Heart right ventricle (tissue), 16 donors: ENCODE measurements at regions not wholly inside any gene's neighbourhood (a gene's known extent, or its start where the extent isn't known, plus 50 kb on each side); places are given as distances from the start of the nearest gene placed in this dataset.

Experiments
- ATAC-seq, 8 donors: fragments of 200-7000 bp; cut with Tn5 transposase; one replicate each; pipeline ENCODE4 v1.9.1; 2020; ENCODE audit warnings: mild to moderate bottlenecking in 8 of 8, moderate library complexity in 8 of 8, moderate number of reproducible peaks in 1 of 8
- DNase-seq, 2 donors: peaks; one replicate each; pipeline ENCODE4 v3.0.0-alpha.2; 2020
- H3K27ac ChIP-seq, 10 donors: fragments of 200-600 bp; sonication (generic) in 2 of 10; one replicate each; pipeline versions ENCODE4 v1.5.0 to v1.8.0; 2020 to 2022; ENCODE audit warnings: mild to moderate bottlenecking in 3 of 10
- H3K27me3 ChIP-seq, 7 donors: fragments of 200-600 bp; one replicate each; pipeline ENCODE4 v1.8.0; 2021 to 2022; ENCODE audit warnings: mild to moderate bottlenecking in 2 of 7
- H3K36me3 ChIP-seq, 9 donors: fragments of 200-600 bp; sonication (generic) in 1 of 9; one replicate each; pipeline versions ENCODE4 v1.5.0 to v1.8.0; 2020 to 2022; ENCODE audit warnings: mild to moderate bottlenecking in 2 of 9
- H3K4me1 ChIP-seq, 9 donors: fragments of 200-600 bp; sonication (generic) in 1 of 9; one replicate each; pipeline versions ENCODE4 v1.5.0 to v1.8.0; 2020 to 2022; ENCODE audit warnings: mild to moderate bottlenecking in 4 of 9
- H3K4me3 ChIP-seq, 10 donors: fragments of 200-600 bp; sonication (generic) in 2 of 10; one replicate each; pipeline versions ENCODE4 v1.5.0 to v1.8.0; 2020 to 2022; ENCODE audit warnings: mild to moderate bottlenecking in 7 of 10, moderate library complexity in 2 of 10
- H3K9me3 ChIP-seq, 11 donors: fragments of 200-600 bp in 10 of 11; sonication (generic) in 2 of 11; one replicate each; pipeline versions ENCODE4 v1.5.0 to v1.8.0; 2013 to 2022; ENCODE audit warnings: mild to moderate bottlenecking in 2 of 11, control low read depth in 1 of 11, moderate library complexity in 1 of 11
- CTCF ChIP-seq, 9 donors: fragments of 200-600 bp; sonication (generic) in 2 of 9; IDR thresholded peaks; one replicate each; pipeline versions ENCODE4 v1.5.0 to v1.8.0; 2021 to 2022; ENCODE audit warnings: antibody characterized with exemption in 9 of 9, mild to moderate bottlenecking in 5 of 9, moderate library complexity in 1 of 9
- WGBS, 2 donors: extraction: QIAGEN DNeasy Blood & Tissue Kit; methylation state at CpG; one replicate each; pipeline ENCODE4 v1.1.7; 2013; ENCODE audit warnings: inconsistent platforms in 1 of 2; 5-methylcytosine and 5-hydroxymethylcytosine counted together
- intact Hi-C, 10 donors: fragments of 100-400 bp; cut with DNase I; formaldehyde crosslinking; loops; one replicate each; pipeline versions ENCODE4 v1.11.1 to v1.14.2; 2022
- donor health status: Arrhythmogenic right ventricular cardiomyopathy.
- donor health status: ischemic (EF 13 %, LVEDD 7.1; RV severe dilation, severe dysfunction).
- donor health status: healthy with polysubstance abuse.
- donor health status: DM: no; HTN: yes; CAD: no.
- donor health status: DM: no; HTN: no; CAD: no.
- donor health status: ischemic (EF 25% LVEDD 6.9; RV normal size, moderate dysfunction).
- donor health status: ischemic (EF 25% LVEDD 5.7; RV mildly dilated, moderate dysfunction).
- donor health status: healthy.
- donor health status: DM: yes; HTN: yes; CAD: no.
- donor health status: Ischemic cardiomyopathy.
- donor health status: ischemic (EF 35%, LVEDD 5.7; RV mildly dilated, moderate dysfunction).
- donor health status: nonischemic (EF 11% LVEDD 7.7; RV severe dilation, severe dysfunction).
- donor health status: DM: yes; HTN: yes; CAD: no.
- donor health status: PGD.
- donor health status: ischemic (EF 29% LVEDD 5.4; RV normal size, mild dysfunction).
- donor health status: nonischemic (EF 23%, LVEDD 6.1; RV moderate dilation, normal function).

GRCh38 chr6:170229851-170230519 is 60.9 kb downstream of the DLL1 start:
- no peak overlapping the region for H3K27ac ChIP-seq
- ATAC-seq (peak in 5 of 8 donors; percentile 16 to 37 (median 20)), DNase-seq (no peak)
- peaks cover 0 to 6% (median 0%) of the 10 kb centered on the region in 7 donors for H3K27me3 ChIP-seq
- no peaks in the 10 kb centered on the region for H3K36me3 ChIP-seq
- TF ChIP-seq CTCF (IDR thresholded peaks at IDR 0.05): no peak
- H3K4me1 ChIP-seq: peaks cover 0 to 11% (median 5%) of the 10 kb centered on the region in 9 donors
- H3K9me3 ChIP-seq: no peaks in the 10 kb centered on the region
- 79 to 88% methylated on average over 25 of the region's 25 CpGs for whole genome bisulfite sequencing, 2 donors
- intact Hi-C loops: no loop called here
- H3K4me3 ChIP-seq: no peak overlapping the region

- WGBS, 2 donors: 82 to 84% methylated on average over 15 of the region's 15 CpGs
- no peaks in the 10 kb centered on the region for H3K9me3 ChIP-seq
- H3K36me3 ChIP-seq: no peaks in the 10 kb centered on the region
- H3K4me1 ChIP-seq: peaks cover 0 to 11% (median 5%) of the 10 kb centered on the region in 9 donors
- TF ChIP-seq CTCF (IDR thresholded peaks at IDR 0.05): no peak
- intact Hi-C loops: no loop called here
- peaks cover 0 to 6% (median 0%) of the 10 kb centered on the region in 7 donors for H3K27me3 ChIP-seq
- ATAC-seq (no peak), DNase-seq (no peak)
- no peak overlapping the region for H3K4me3 ChIP-seq
- H3K27ac ChIP-seq: no peak overlapping the region
Observed at GRCh38 chr6:170229396-170229795, 61.5 kb downstream of the DLL1 start.

GRCh38 chr6:170228946-170229310 is 62.0 kb downstream of the DLL1 start:
- Histone ChIP-seq H3K9me3 (no peaks in the 10 kb centered on the region), H3K36me3 (no peaks in the 10 kb centered on the region), H3K27ac (no peak overlapping the region), H3K27me3 (peaks cover 0 to 6% (median 0%) of the 10 kb centered on the region in 7 donors), H3K4me3 (no peak overlapping the region), H3K4me1 (peaks cover 0 to 11% (median 5%) of the 10 kb centered on the region in 9 donors)
- DNase-seq (no peak), ATAC-seq (no peak)
- WGBS, 2 donors: 93 to 95% methylated on average over 14 of the region's 14 CpGs
- TF ChIP-seq CTCF (IDR thresholded peaks at IDR 0.05): no peak
- intact Hi-C loops: no loop called here

GRCh38 chr6:170227996-170228945 is 62.6 kb downstream of the DLL1 start:
- DNase-seq: no peak
- intact Hi-C loops: no loop called here
- WGBS, 2 donors: 90% methylated on average over 24 of the region's 24 CpGs
- no peak for TF ChIP-seq CTCF (IDR thresholded peaks at IDR 0.05)
- Histone ChIP-seq H3K27me3 (peaks cover 0 to 6% (median 0%) of the 10 kb centered on the region in 7 donors), H3K4me3 (no peak overlapping the region), H3K36me3 (no peaks in the 10 kb centered on the region), H3K27ac (no peak overlapping the region), H3K4me1 (peaks cover 0 to 12% (median 7%) of the 10 kb centered on the region in 9 donors), H3K9me3 (no peaks in the 10 kb centered on the region)
- no peak for ATAC-seq
